GM13977 (cell line): ENCODE measurements at regions not wholly inside any gene's neighbourhood (a gene's known extent, or its start where the extent isn't known, plus 50 kb on each side); places are given as distances from the start of the nearest gene placed in this dataset.
"Not testable (repeated sequence)": the region's sequence is repeated elsewhere in the genome, so short reads cannot be mapped to it uniquely, and the experiment has no call there.

Experiments
- DNase-seq: peaks from one replicate; pipeline ENCODE4 v3.0.0; 2012; ENCODE audit warnings: low spot score
- CTCF ChIP-seq: IDR thresholded peaks from 2 replicates; pipeline ENCODE4 v1.5.1; 2012; ENCODE audit warnings: mild to moderate bottlenecking, control low read depth; ENCODE audit not compliant: insufficient read depth; ENCODE audit errors: extremely low read depth, missing control alignments
- in situ Hi-C: fragments of 300-500 bp; cut with MboI; formaldehyde crosslinking; loops from one replicate; pipeline ENCODE4 v1.12.0; 2022; ENCODE audit warnings: low sequenced_read_pairs, low pct_unique_long_range_greater_than_20kb, mixed read lengths, inconsistent platforms; ENCODE audit not compliant: unreplicated experiment

DNA sequence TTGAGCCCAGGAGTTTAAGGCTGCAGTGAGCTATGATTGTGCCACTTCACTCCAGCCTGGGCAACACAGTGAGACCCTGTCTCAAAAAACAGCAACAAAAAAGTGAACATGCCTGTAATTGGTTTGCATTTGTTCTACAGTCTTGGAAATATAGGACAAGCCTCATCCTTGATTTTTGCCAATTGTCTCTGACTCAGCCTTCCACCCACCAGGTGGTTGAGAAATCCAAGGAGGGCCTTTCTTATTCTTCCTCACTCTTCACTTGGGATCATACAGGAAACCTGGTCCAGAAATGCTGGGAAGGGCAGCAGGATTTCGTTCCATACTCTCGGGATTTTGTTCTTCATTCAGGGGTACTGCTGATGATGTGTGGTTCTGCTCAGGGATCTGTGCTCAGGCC lies 94.6 kb downstream of the CDC42EP3 start:
- in situ Hi-C loops: no loop called here
- no peak for DNase-seq
- TF ChIP-seq CTCF: no peak

GRCh38 chr2:37579192-37579713 lies 92.2 kb downstream of the CDC42EP3 start:
- in situ Hi-C loops: no loop called here
- no peak for TF ChIP-seq CTCF
- no peak for DNase-seq

DNA sequence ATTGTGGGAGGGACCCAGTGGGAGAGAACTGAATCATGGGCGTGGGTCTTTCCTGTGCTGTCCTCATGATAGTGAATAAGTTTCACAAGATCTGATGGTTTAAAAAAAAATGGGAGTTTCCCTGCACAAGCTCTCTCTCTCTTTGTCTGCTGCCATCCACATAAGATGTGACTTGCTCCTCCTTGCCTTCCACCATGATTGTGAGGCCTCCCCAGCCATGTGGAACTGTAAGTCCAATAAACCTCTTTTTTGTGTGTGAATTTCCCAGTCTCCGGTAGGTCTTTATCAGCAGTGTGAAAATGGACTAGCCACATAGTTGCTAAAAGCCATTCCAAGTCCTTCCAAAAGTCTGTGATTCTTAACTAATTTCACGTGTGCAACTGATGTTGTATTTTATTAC lies 91.5 kb downstream of the CDC42EP3 start:
- DNase-seq, in situ Hi-C loops: not testable (repeated sequence)

GRCh38 chr2:37581433-37581832 lies 90.0 kb downstream of the CDC42EP3 start:
- DNase-seq: no peak
- in situ Hi-C loops: no loop called here
- no peak for TF ChIP-seq CTCF

- TF ChIP-seq CTCF: no peak
- in situ Hi-C loops: no loop called here
- DNase-seq: no peak
Observed at GRCh38 chr2:37582481-37583220, 88.8 kb downstream of the CDC42EP3 start.

DNA sequence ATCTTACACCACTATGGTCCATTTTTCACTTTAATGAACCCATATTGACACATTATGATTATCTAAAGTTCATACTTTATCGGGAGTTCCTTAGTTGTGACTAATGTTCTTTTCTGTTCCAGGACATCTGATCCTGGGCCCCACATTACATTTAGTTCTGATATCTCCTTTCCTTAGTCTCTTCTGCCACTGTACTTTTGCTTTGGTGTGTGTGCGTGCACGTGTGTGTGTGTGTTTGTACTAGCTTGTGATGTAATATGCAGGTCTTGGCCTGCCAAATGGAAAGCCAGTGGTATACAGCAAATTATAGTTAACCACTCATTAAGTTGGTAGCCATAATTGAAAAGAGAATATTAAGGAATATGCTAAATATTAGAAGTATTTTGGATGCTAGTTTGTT lies 88.0 kb downstream of the CDC42EP3 start:
- no peak for DNase-seq

More for the DNA sequence above, 88.0 kb downstream of the CDC42EP3 start:
- in situ Hi-C loops: no loop called here
- no peak for TF ChIP-seq CTCF
